Left ventricle myocardium inferior (tissue), 1 donor: ENCODE measurements at regions not wholly inside any gene's neighbourhood (a gene's known extent, or its start where the extent isn't known, plus 50 kb on each side); places are given as distances from the start of the nearest gene placed in this dataset.

Source experiments
- DNase-seq: peaks from one replicate; pipeline ENCODE4 v3.0.0-alpha.2; 2020
- H3K27ac ChIP-seq: fragments of 200-600 bp; replicated peaks from 2 replicates; pipeline ENCODE4 v1.8.0; 2021
- H3K27me3 ChIP-seq: fragments of 200-600 bp; 2 replicates; pipeline ENCODE4 v1.8.0; 2021; ENCODE audit warnings: low read depth
- H3K36me3 ChIP-seq: fragments of 200-600 bp; 2 replicates; pipeline ENCODE4 v1.8.0; 2021
- H3K4me1 ChIP-seq: fragments of 200-600 bp; 2 replicates; pipeline ENCODE4 v1.8.0; 2021
- H3K4me3 ChIP-seq: fragments of 200-600 bp; 2 replicates; pipeline ENCODE4 v1.8.0; 2021; ENCODE audit warnings: mild to moderate bottlenecking, moderate library complexity
- H3K9me3 ChIP-seq: fragments of 200-600 bp; replicated peaks from 2 replicates; pipeline ENCODE4 v1.8.0; 2021
- CTCF ChIP-seq: fragments of 200-600 bp; IDR thresholded peaks from 2 replicates; pipeline ENCODE4 v1.8.0; 2021; ENCODE audit warnings: antibody characterized with exemption, mild to moderate bottlenecking, borderline replicate concordance
- intact Hi-C: fragments of 100-400 bp; cut with micrococcal nuclease; formaldehyde crosslinking; loops from one replicate; pipeline ENCODE4 v1.11.0; 2022
- donor health status: DM: no; HTN: yes; CAD: no; lungs with severe emphysema.

- Histone ChIP-seq H3K36me3 (no peaks in the 10 kb centered on the region), H3K27ac (no peak overlapping the region), H3K4me1 (peaks cover 11% of the 10 kb centered on the region), H3K9me3 (no peaks in the 10 kb centered on the region), H3K4me3 (no peak overlapping the region), H3K27me3 (no peaks in the 10 kb centered on the region)
- no peak for TF ChIP-seq CTCF
- intact Hi-C loops = no loop called here
- no peak for DNase-seq
Observed at GRCh38 chr9:106619211-106619610, 243.8 kb upstream of the ZNF462 start.

- no peaks in the 10 kb centered on the region for H3K36me3 ChIP-seq
- no peak overlapping the region for H3K4me3 ChIP-seq
- H3K27me3 ChIP-seq = no peaks in the 10 kb centered on the region
- H3K9me3 ChIP-seq = no peaks in the 10 kb centered on the region
- DNase-seq = no peak
- no peak for TF ChIP-seq CTCF
- intact Hi-C loops = no loop called here
- H3K27ac ChIP-seq = no peak overlapping the region
- peaks cover 17% of the 10 kb centered on the region for H3K4me1 ChIP-seq
Observed at GRCh38 chr9:106620081-106620480, 242.9 kb upstream of the ZNF462 start.

GRCh38 chr9:106620866-106621265 is 242.1 kb upstream of the ZNF462 start:
- no peak for DNase-seq
- Histone ChIP-seq H3K4me1 (peaks cover 19% of the 10 kb centered on the region), H3K9me3 (no peaks in the 10 kb centered on the region), H3K4me3 (no peak overlapping the region), H3K27me3 (no peaks in the 10 kb centered on the region), H3K27ac (no peak overlapping the region), H3K36me3 (no peaks in the 10 kb centered on the region)
- no peak for TF ChIP-seq CTCF
- intact Hi-C loops = no loop called here

- no peak overlapping the region for H3K27ac ChIP-seq
- no peaks in the 10 kb centered on the region for H3K9me3 ChIP-seq
- TF ChIP-seq CTCF = no peak
- no peak for DNase-seq
- H3K36me3 ChIP-seq = no peaks in the 10 kb centered on the region
- H3K27me3 ChIP-seq = no peaks in the 10 kb centered on the region
- intact Hi-C loops = no loop called here
- H3K4me1 ChIP-seq = peaks cover 15% of the 10 kb centered on the region
- no peak overlapping the region for H3K4me3 ChIP-seq
Observed at GRCh38 chr9:106621313-106622163, 241.4 kb upstream of the ZNF462 start.

- Histone ChIP-seq H3K9me3 (no peaks in the 10 kb centered on the region), H3K4me1 (peaks cover 20% of the 10 kb centered on the region), H3K36me3 (no peaks in the 10 kb centered on the region), H3K27me3 (no peaks in the 10 kb centered on the region), H3K4me3 (no peak overlapping the region), H3K27ac (no peak overlapping the region)
- DNase-seq = no peak
- TF ChIP-seq CTCF = no peak
- intact Hi-C loops = no loop called here
Observed at GRCh38 chr9:106622164-106622487, 240.8 kb upstream of the ZNF462 start.
